SK-N-MC (cell line): ENCODE measurements at regions not wholly inside any gene's neighbourhood (a gene's known extent, or its start where the extent isn't known, plus 50 kb on each side); places are given as distances from the start of the nearest gene placed in this dataset.

ENCODE experiments used
- EZH2 ChIP-seq: fragments of 200-600 bp; sonication (generic); IDR thresholded peaks from one replicate; pipeline ENCODE4 v1.6.1; 2017; ENCODE audit warnings: antibody characterized with exemption
- FOXP2 ChIP-seq: optimal IDR thresholded peaks from 2 replicates; pipeline ENCODE3; 2011; ENCODE audit warnings: mild to moderate bottlenecking, moderate library complexity; ENCODE audit not compliant: insufficient read depth; ENCODE audit errors: extremely low read length, control extremely low read depth
- POLR2AphosphoS5 ChIP-seq: IDR thresholded peaks from 2 replicates; pipeline ENCODE4 v1.6.1; 2012; ENCODE audit warnings: mild to moderate bottlenecking, low read depth, low read length, borderline replicate concordance

DNA sequence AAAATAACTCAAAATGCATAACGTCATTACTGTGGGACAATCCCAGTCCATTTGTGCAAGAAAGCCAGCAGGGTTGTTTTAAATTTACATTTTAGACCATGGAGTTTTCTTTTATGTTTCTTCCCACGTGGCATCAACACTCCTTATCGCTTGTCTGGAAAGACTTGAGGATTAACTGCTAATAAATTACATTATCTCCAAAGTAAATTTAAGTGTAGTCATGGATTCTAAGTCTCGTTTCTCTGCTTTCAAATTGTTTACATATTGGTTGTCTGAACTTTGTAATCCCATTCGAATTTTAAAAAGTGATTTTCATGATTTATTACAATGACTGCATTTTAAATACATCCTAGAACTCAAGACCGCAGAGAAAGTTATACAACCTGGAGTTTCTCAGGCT lies 119.3 kb upstream of the ADAMTS5 start:
- TF ChIP-seq FOXP2 (no peak), POLR2AphosphoS5 (no peak), EZH2 (no peak)
